ENCODE measurements at regions not wholly inside any gene's neighbourhood (a gene's known extent, or its start where the extent isn't known, plus 50 kb on each side); places are given as distances from the start of the nearest gene placed in this dataset.

- no peak overlapping the region for H3K4me3 ChIP-seq (ENCODE audit: low read depth, low read length)
- DNase-seq (ENCODE audit: low read depth): no peak
- TF ChIP-seq, protein P1, sequence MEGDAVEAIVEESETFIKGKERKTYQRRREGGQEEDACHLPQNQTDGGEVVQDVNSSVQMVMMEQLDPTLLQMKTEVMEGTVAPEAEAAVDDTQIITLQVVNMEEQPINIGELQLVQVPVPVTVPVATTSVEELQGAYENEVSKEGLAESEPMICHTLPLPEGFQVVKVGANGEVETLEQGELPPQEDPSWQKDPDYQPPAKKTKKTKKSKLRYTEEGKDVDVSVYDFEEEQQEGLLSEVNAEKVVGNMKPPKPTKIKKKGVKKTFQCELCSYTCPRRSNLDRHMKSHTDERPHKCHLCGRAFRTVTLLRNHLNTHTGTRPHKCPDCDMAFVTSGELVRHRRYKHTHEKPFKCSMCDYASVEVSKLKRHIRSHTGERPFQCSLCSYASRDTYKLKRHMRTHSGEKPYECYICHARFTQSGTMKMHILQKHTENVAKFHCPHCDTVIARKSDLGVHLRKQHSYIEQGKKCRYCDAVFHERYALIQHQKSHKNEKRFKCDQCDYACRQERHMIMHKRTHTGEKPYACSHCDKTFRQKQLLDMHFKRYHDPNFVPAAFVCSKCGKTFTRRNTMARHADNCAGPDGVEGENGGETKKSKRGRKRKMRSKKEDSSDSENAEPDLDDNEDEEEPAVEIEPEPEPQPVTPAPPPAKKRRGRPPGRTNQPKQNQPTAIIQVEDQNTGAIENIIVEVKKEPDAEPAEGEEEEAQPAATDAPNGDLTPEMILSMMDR (IDR thresholded peaks at IDR 0.05; ENCODE audit: insufficient read depth, low read length): no peak
Measured at GRCh38 chr2:2909086-2910035, 468.3 kb downstream of the EIPR1 start.

DNA sequence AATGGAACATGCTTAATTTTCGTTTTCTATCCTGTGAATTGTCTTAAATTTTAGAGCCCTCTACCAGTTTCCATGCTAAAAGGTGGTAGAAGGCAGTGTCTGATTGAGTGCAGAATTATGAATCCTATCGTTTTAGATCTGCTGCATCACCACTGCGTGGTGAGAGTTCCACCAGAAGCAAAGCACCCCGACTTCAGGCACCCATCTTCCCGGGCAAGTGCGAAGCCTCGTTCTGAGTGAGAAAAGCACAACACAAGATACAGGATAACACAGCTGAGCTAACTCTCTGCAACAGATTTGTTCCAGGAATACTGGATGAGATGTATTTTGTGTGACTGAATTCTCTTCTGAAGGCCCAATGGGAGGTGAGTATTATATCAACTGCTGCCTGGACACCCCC lies 471.5 kb downstream of the EIPR1 start:
- DNase-seq (ENCODE audit: low read depth): no peak
- no peak overlapping the region for H3K4me3 ChIP-seq (ENCODE audit: low read depth, low read length)
- TF ChIP-seq, protein P1 (IDR thresholded peaks at IDR 0.05; ENCODE audit: insufficient read depth, low read length): no peak

- no peak for DNase-seq (ENCODE audit: low read depth)
- no peak overlapping the region for H3K4me3 ChIP-seq (ENCODE audit: low read depth, low read length)
- TF ChIP-seq, protein P1 (IDR thresholded peaks at IDR 0.05; ENCODE audit: insufficient read depth, low read length): no peak
Measured at GRCh38 chr2:2904721-2905350, 472.8 kb downstream of the EIPR1 start.

DNA sequence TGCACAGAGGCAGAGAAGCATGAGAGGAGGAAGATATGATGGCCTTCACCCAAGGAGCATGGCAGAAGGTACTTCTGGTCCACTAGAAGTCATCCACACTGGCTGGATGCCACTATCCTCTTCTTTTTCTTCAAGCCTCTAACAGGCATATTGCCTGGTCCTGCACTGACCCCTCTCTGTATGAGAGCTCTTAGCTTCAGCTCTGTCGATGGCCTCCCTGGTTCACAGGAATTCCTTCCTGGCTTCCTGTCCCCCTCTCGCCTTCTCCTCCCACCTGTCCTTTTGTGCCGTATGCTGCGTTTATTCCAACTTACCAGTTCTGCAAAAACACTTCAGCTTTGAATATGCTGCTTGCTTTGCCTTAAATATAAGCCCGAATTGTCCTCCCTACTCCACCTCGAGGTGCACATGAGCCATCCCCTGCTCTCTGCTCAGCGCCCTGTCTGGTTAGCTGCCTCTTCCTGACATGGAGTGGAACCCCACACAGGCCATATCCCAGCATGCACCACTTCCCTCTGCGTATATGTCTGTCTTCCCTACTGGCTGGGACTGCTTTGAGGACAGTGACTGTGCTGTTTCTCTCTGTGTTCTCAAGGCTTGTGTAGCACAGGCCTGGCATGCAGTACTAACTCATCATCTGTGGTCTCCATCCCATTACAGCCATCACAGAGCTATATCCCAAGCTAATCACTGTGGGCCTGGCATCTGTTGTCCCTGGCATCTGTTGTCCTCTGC lies 474.9 kb downstream of the EIPR1 start:
- TF ChIP-seq, protein P1 (IDR thresholded peaks at IDR 0.05; ENCODE audit: insufficient read depth, low read length): no peak
- no peak overlapping the region for H3K4me3 ChIP-seq (ENCODE audit: low read depth, low read length)
- no peak for DNase-seq (ENCODE audit: low read depth)

DNA sequence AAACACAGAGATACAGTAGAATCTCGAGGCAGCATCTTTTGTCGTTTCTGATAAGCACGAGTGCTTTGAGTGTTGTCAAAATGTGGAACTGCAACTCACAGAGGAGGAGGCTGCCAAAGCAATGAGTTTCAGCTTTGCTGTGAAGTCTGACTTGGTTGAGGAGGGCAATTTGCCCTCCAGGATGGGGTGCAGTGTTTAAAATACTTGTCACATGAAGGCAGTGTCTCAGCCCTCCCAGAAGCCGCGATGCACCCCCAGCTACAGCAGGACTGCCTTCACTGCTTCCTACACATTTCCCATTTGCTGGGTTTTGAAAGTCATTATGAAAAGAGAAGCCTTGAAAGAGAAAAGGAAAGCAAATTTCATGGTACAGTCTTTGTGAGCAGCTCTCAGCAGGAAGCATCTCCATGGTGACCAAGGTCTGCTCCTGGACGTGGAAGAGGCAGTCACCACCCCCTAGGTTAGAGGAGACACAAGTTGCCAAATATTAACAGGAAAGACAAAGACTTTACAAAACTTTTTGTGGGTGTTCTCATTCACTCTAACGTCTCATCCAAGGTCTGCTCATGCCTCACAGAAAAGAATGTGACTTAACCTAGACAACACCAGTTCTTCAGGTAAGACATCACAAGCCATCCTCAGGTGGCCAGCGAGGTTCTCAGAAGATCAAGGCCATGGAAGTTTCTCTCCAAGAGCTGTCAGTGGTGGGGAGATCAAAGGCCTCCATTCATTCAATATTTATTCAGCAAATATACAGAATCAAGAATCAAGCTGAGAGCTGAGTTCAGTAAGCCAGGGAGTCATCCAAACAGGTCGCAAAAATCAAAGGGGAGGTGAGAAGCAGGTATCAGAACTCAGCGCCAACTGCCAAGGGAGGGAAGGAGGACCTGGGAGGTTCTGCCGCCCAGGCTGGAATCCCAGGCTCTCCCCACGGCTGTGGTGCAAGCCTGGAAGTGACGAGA lies 476.0 kb downstream of the EIPR1 start:
- no peak overlapping the region for H3K4me3 ChIP-seq (ENCODE audit: low read depth, low read length)
- DNase-seq (ENCODE audit: low read depth): no peak
- TF ChIP-seq, protein P1 (IDR thresholded peaks at IDR 0.05; ENCODE audit: insufficient read depth, low read length): no peak

- no peak for DNase-seq (ENCODE audit: low read depth)
- H3K4me3 ChIP-seq (ENCODE audit: low read depth, low read length): no peak overlapping the region
- TF ChIP-seq, protein P1 (IDR thresholded peaks at IDR 0.05; ENCODE audit: insufficient read depth, low read length): no peak
Measured at GRCh38 chr2:2899826-2900225, 477.8 kb downstream of the EIPR1 start.

Data from fibroblast of the aortic adventitia (primary cell).